Breast epithelium (tissue), 4 donors: ENCODE measurements at regions not wholly inside any gene's neighbourhood (a gene's known extent, or its start where the extent isn't known, plus 50 kb on each side); places are given as distances from the start of the nearest gene placed in this dataset.

Source experiments
- DNase-seq, 2 donors: peaks; one replicate each; pipeline ENCODE4 v3.0.0-alpha.2; 2019; ENCODE audit warnings: low spot score in 2 of 2
- H3K27ac ChIP-seq, 2 donors: fragments of 200-600 bp; sonication (generic) in 1 of 2; one replicate each; pipeline ENCODE4 v1.5.1; 2016 to 2019; ENCODE audit warnings: mild to moderate bottlenecking in 1 of 2
- H3K27me3 ChIP-seq, 2 donors: fragments of 200-600 bp; sonication (generic) in 1 of 2; one replicate each; pipeline versions ENCODE4 v1.5.1 to v1.6.0; 2017 to 2019; ENCODE audit warnings: control low read depth in 1 of 2, mild to moderate bottlenecking in 1 of 2
- H3K36me3 ChIP-seq: fragments of 200-600 bp; one replicate; pipeline ENCODE4 v1.5.1; 2019
- H3K4me1 ChIP-seq, 2 donors: fragments of 200-600 bp; sonication (generic); one replicate each; pipeline ENCODE4 v1.5.1; 2016 to 2019; ENCODE audit warnings: control low read depth in 1 of 2
- H3K4me3 ChIP-seq, 3 donors: fragments of 200-600 bp; sonication (generic); 1 replicate in 2 of 3; 2 replicates in 1 of 3; pipeline ENCODE4 v1.5.1; 2016 to 2019; ENCODE audit warnings: mild to moderate bottlenecking in 3 of 3, moderate library complexity in 2 of 3
- H3K9me3 ChIP-seq, 2 donors: fragments of 200-600 bp; sonication (generic) in 1 of 2; one replicate each; pipeline ENCODE4 v1.5.1; 2016 to 2019; ENCODE audit warnings: control low read depth in 1 of 2
- CTCF ChIP-seq, 3 donors: fragments of 450-650 bp; IDR thresholded peaks; one replicate each; pipeline ENCODE4 v1.5.1; 2016 to 2017; ENCODE audit warnings: antibody characterized with exemption in 3 of 3, mild to moderate bottlenecking in 3 of 3, moderate library complexity in 3 of 3
- POLR2A ChIP-seq: fragments of 450-650 bp; IDR thresholded peaks from one replicate; pipeline ENCODE4 v1.6.1; 2016; ENCODE audit warnings: antibody characterized with exemption, mild to moderate bottlenecking, moderate library complexity
- POLR2AphosphoS5 ChIP-seq, 3 donors: sonication (generic); formaldehyde crosslinking; IDR thresholded peaks; one replicate each; pipeline ENCODE4 v1.6.1; 2017; ENCODE audit warnings: antibody characterized with exemption in 3 of 3
- intact Hi-C: fragments of 100-400 bp; cut with DNase I; formaldehyde crosslinking; loops from one replicate; pipeline ENCODE4 v1.15.1; 2023; ENCODE audit warnings: low total_unique reads

GRCh38 chr2:16481351-16481750 lies 184.3 kb downstream of the CYRIA start:
- Histone ChIP-seq H3K27ac (no peak overlapping the region), H3K4me1 (no peaks in the 10 kb centered on the region), H3K36me3 (no peaks in the 10 kb centered on the region), H3K9me3 (no peaks in the 10 kb centered on the region), H3K27me3 (no peaks in the 10 kb centered on the region), H3K4me3 (no peak overlapping the region)
- TF ChIP-seq POLR2AphosphoS5 (IDR thresholded peaks at IDR 0.05) (no peak), POLR2A (no peak), CTCF (IDR thresholded peaks at IDR 0.05) (no peak)
- intact Hi-C loops: no loop called here
- no peak for DNase-seq

- intact Hi-C loops: no loop called here
- H3K9me3 ChIP-seq: no peaks in the 10 kb centered on the region
- no peak overlapping the region for H3K4me3 ChIP-seq
- no peak for DNase-seq
- TF ChIP-seq CTCF (IDR thresholded peaks at IDR 0.05): no peak
- no peak for TF ChIP-seq POLR2A
- H3K27ac ChIP-seq: no peak overlapping the region
- H3K36me3 ChIP-seq: no peaks in the 10 kb centered on the region
- no peaks in the 10 kb centered on the region for H3K4me1 ChIP-seq
- H3K27me3 ChIP-seq: no peaks in the 10 kb centered on the region
Observed at GRCh38 chr2:16479721-16480120, 185.9 kb downstream of the CYRIA start.

- TF ChIP-seq POLR2AphosphoS5 (IDR thresholded peaks at IDR 0.05): no peak
- TF ChIP-seq POLR2A: no peak
- TF ChIP-seq CTCF (IDR thresholded peaks at IDR 0.05): no peak
- no peak for DNase-seq
- no peaks in the 10 kb centered on the region for H3K9me3 ChIP-seq
- no peaks in the 10 kb centered on the region for H3K27me3 ChIP-seq
- no peaks in the 10 kb centered on the region for H3K36me3 ChIP-seq
- H3K4me3 ChIP-seq: no peak overlapping the region
- intact Hi-C loops: no loop called here
- H3K4me1 ChIP-seq: no peaks in the 10 kb centered on the region
- H3K27ac ChIP-seq: no peak overlapping the region
Observed at GRCh38 chr2:16478434-16479210, 187.0 kb downstream of the CYRIA start.

GRCh38 chr2:16477648-16478047 lies 188.0 kb downstream of the CYRIA start:
- Histone ChIP-seq H3K27me3 (no peaks in the 10 kb centered on the region), H3K4me1 (no peaks in the 10 kb centered on the region), H3K36me3 (no peaks in the 10 kb centered on the region), H3K27ac (no peak overlapping the region), H3K9me3 (no peaks in the 10 kb centered on the region), H3K4me3 (no peak overlapping the region)
- TF ChIP-seq CTCF (IDR thresholded peaks at IDR 0.05): no peak
- no peak for TF ChIP-seq POLR2A
- no peak for TF ChIP-seq POLR2AphosphoS5 (IDR thresholded peaks at IDR 0.05)
- DNase-seq: no peak
- intact Hi-C loops: no loop called here

GRCh38 chr2:16476866-16477265 lies 188.8 kb downstream of the CYRIA start:
- intact Hi-C loops: no loop called here
- DNase-seq: no peak
- no peaks in the 10 kb centered on the region for H3K9me3 ChIP-seq
- TF ChIP-seq POLR2A (no peak), CTCF (IDR thresholded peaks at IDR 0.05) (no peak), POLR2AphosphoS5 (IDR thresholded peaks at IDR 0.05) (no peak)
- no peaks in the 10 kb centered on the region for H3K36me3 ChIP-seq
- H3K27me3 ChIP-seq: no peaks in the 10 kb centered on the region
- no peak overlapping the region for H3K27ac ChIP-seq
- H3K4me1 ChIP-seq: no peaks in the 10 kb centered on the region
- no peak overlapping the region for H3K4me3 ChIP-seq
